Fibroblast of lung (primary cell): ENCODE measurements at regions not wholly inside any gene's neighbourhood (a gene's known extent, or its start where the extent isn't known, plus 50 kb on each side); places are given as distances from the start of the nearest gene placed in this dataset.
A peak's percentile ranks its signal among the peaks of the same experiment; 100 is the strongest.

Source experiments
- DNase-seq, 2 donors: peaks; one replicate each; pipeline versions ENCODE4 v3.0.0 to v3.0.0-alpha.2; 2010; ENCODE audit warnings: low read depth in 2 of 2
- H2AFZ ChIP-seq: 2 replicates; pipeline ENCODE4 v1.5.1; 2012; ENCODE audit warnings: low read length, control low read depth, inconsistent platforms
- H3K27ac ChIP-seq: 2 replicates; pipeline ENCODE4 v1.5.1; 2011; ENCODE audit warnings: low read length, control low read depth; ENCODE audit not compliant: insufficient read depth
- H3K27me3 ChIP-seq: 2 replicates; pipeline ENCODE4 v1.5.1; 2011; ENCODE audit warnings: mild to moderate bottlenecking, low read length; ENCODE audit not compliant: control insufficient read depth, insufficient read depth
- H3K36me3 ChIP-seq: 2 replicates; pipeline ENCODE4 v1.5.1; 2011; ENCODE audit warnings: low read length; ENCODE audit not compliant: control insufficient read depth, insufficient read depth
- H3K4me1 ChIP-seq: 2 replicates; pipeline ENCODE4 v1.5.1; 2011; ENCODE audit warnings: low read length; ENCODE audit not compliant: control insufficient read depth, insufficient read depth; ENCODE audit errors: extremely low read depth
- H3K4me2 ChIP-seq: 2 replicates; pipeline ENCODE4 v1.5.1; 2011; ENCODE audit warnings: low read length, control low read depth; ENCODE audit not compliant: insufficient read depth; ENCODE audit errors: extremely low read depth
- H3K4me3 ChIP-seq, 4 experiments: fragments of 200-600 bp in 1 of 4; sonication (generic) in 1 of 4; replicated peaks in 1 of 4; 2 replicates each; pipeline ENCODE4 v1.5.1; 2011 to 2016; ENCODE audit warnings: low read length in 4 of 4, low read depth in 3 of 4, mild to moderate bottlenecking in 3 of 4, control low read depth in 2 of 4, inconsistent platforms in 1 of 4, mixed read lengths in 1 of 4; ENCODE audit not compliant: insufficient read depth in 1 of 4; ENCODE audit errors: control extremely low read depth in 1 of 4
- H3K79me2 ChIP-seq: 2 replicates; pipeline ENCODE4 v1.5.1; 2012; ENCODE audit warnings: mild to moderate bottlenecking, low read length, inconsistent platforms; ENCODE audit not compliant: control insufficient read depth, insufficient read depth
- H3K9ac ChIP-seq: 2 replicates; pipeline ENCODE4 v1.5.1; 2011; ENCODE audit warnings: mild to moderate bottlenecking, low read length, control low read depth; ENCODE audit not compliant: insufficient read depth
- H3K9me3 ChIP-seq: 2 replicates; pipeline ENCODE4 v1.5.1; 2012; ENCODE audit warnings: low read depth, low read length; ENCODE audit not compliant: control insufficient read depth, insufficient read depth
- H4K20me1 ChIP-seq: 2 replicates; pipeline ENCODE4 v1.5.1; 2011; ENCODE audit warnings: low read length; ENCODE audit not compliant: control insufficient read depth, insufficient read depth; ENCODE audit errors: extremely low read depth
- EZH2 ChIP-seq: IDR thresholded peaks from 2 replicates; pipeline ENCODE4 v1.5.1; 2012; ENCODE audit warnings: low read length, control low read depth, mild to moderate bottlenecking; ENCODE audit errors: missing control alignments
- TF ChIP-seq, protein P1 (sequence below), 2 donors: IDR thresholded peaks in 1 of 2; conservative IDR thresholded peaks in 1 of 2; 1 replicate in 1 of 2; 2 replicates in 1 of 2; pipeline ENCODE4 v1.5.1; 2011 to 2012; ENCODE audit warnings: low read length in 2 of 2, control low read depth in 1 of 2, inconsistent platforms in 1 of 2, low read depth in 1 of 2, mild to moderate bottlenecking in 1 of 2

DNA sequence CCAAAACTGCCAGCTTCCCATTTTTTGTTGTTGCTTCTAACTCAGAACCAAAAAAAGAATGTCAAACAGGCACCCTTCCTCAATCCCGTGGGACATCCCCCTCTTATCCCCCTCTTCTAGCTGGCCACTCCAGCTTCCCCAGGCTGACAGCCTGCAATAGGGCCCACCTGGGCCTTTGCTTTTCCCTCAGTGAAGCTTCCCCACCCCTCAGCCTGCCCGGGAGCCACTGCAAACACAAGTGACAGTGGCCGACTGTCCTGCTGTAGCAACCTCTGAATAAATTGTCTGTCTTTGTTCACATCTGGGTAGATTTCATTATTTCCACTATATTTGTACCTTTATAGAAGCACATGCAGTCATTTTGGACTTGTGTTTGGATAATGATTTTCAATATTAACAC, 245.3 kb downstream of the GADD45G start:
- Histone ChIP-seq H3K36me3 (no peaks in the 10 kb centered on the region), H3K27ac (no peak overlapping the region), H3K9me3 (no peaks in the 10 kb centered on the region), H4K20me1 (no peaks in the 10 kb centered on the region), H3K79me2 (no peaks in the 10 kb centered on the region), H3K4me2 (no peak overlapping the region), H3K4me1 (no peaks in the 10 kb centered on the region), H3K27me3 (no peaks in the 10 kb centered on the region), H3K4me3 (no peak overlapping the region), H3K9ac (no peak overlapping the region), H2AFZ (no peak overlapping the region)
- TF ChIP-seq, protein P1, sequence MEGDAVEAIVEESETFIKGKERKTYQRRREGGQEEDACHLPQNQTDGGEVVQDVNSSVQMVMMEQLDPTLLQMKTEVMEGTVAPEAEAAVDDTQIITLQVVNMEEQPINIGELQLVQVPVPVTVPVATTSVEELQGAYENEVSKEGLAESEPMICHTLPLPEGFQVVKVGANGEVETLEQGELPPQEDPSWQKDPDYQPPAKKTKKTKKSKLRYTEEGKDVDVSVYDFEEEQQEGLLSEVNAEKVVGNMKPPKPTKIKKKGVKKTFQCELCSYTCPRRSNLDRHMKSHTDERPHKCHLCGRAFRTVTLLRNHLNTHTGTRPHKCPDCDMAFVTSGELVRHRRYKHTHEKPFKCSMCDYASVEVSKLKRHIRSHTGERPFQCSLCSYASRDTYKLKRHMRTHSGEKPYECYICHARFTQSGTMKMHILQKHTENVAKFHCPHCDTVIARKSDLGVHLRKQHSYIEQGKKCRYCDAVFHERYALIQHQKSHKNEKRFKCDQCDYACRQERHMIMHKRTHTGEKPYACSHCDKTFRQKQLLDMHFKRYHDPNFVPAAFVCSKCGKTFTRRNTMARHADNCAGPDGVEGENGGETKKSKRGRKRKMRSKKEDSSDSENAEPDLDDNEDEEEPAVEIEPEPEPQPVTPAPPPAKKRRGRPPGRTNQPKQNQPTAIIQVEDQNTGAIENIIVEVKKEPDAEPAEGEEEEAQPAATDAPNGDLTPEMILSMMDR (conservative IDR thresholded peaks at IDR 0.05 in 1 of 2, IDR thresholded peaks at IDR 0.05 in 1 of 2; ENCODE audit: low read depth in 1 of 2, low read length in 2 of 2), result no peak
- no peak for TF ChIP-seq EZH2
- no peak for DNase-seq

DNA sequence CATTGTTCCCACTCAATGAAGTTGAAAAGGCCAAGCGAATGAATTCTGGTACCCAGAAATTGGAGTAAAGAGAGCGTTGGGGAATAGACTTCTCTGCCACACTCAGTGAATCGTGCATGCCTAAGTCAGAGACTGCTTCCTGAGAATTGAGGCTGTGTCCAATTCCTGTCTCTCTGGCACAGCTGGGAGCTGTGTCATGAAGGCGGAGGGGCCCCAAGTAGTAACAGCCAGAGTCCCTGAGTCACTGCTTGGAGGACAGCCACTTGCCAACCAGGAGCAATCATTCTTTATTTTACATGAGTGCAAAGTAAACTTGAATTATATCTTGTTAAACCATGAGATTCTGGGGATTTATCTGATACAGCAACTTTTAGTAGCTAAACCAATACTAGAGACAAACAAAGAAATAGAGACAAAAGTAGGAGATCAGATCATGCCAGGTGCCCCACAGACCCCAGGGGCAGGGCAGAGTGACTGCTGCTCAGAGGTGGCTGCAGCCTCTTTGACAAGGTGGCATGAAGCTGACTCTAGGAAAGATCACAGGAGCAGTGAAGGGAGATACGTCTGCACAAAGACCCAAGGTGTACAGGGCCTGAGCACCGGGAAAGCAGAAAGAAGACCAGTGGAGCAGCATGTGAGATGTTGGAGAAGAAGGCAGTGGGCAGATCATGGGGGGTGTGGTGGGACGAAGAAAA, 246.0 kb downstream of the GADD45G start:
- Histone ChIP-seq H4K20me1 (no peaks in the 10 kb centered on the region), H3K4me1 (no peaks in the 10 kb centered on the region), H3K27me3 (no peaks in the 10 kb centered on the region), H3K79me2 (no peaks in the 10 kb centered on the region), H3K4me2 (no peak overlapping the region), H3K9ac (no peak overlapping the region), H3K4me3 (no peak overlapping the region), H3K9me3 (no peaks in the 10 kb centered on the region), H3K27ac (no peak overlapping the region), H3K36me3 (no peaks in the 10 kb centered on the region), H2AFZ (no peak overlapping the region)
- TF ChIP-seq, protein P1 (conservative IDR thresholded peaks at IDR 0.05 in 1 of 2, IDR thresholded peaks at IDR 0.05 in 1 of 2; ENCODE audit: low read depth in 1 of 2, low read length in 2 of 2), result no peak
- no peak for TF ChIP-seq EZH2
- DNase-seq, result peak; percentile 59 to 66

DNA sequence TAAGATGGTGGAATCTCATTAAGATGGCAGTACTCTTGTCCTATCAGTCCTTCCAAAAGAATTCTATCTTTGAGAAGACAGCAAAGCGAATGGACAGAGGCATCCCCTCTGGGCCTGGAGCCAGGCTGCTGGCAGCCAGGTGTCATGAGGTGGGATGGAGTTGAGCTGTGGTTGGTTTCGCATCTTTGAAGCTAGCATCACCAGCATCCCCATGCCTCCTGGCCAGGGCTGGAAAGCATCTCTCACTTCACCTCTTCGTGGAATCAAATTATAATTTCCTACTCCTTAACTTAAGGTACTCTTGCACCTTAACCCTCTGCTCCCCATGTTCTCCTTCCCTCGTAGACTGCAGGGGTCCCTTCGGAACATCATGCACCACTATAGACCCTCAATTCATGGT, 248.3 kb downstream of the GADD45G start:
- Histone ChIP-seq H4K20me1 (no peaks in the 10 kb centered on the region), H2AFZ (no peak overlapping the region), H3K4me2 (no peak overlapping the region), H3K27ac (no peak overlapping the region), H3K79me2 (no peaks in the 10 kb centered on the region), H3K4me3 (no peak overlapping the region), H3K9ac (no peak overlapping the region), H3K27me3 (no peaks in the 10 kb centered on the region), H3K9me3 (no peaks in the 10 kb centered on the region), H3K36me3 (no peaks in the 10 kb centered on the region), H3K4me1 (no peaks in the 10 kb centered on the region)
- DNase-seq, result no peak
- TF ChIP-seq, protein P1 (conservative IDR thresholded peaks at IDR 0.05 in 1 of 2, IDR thresholded peaks at IDR 0.05 in 1 of 2; ENCODE audit: low read depth in 1 of 2, low read length in 2 of 2), result no peak
- no peak for TF ChIP-seq EZH2
